ENCODE measurements at regions not wholly inside any gene's neighbourhood (a gene's known extent, or its start where the extent isn't known, plus 50 kb on each side); places are given as distances from the start of the nearest gene placed in this dataset.

DNA sequence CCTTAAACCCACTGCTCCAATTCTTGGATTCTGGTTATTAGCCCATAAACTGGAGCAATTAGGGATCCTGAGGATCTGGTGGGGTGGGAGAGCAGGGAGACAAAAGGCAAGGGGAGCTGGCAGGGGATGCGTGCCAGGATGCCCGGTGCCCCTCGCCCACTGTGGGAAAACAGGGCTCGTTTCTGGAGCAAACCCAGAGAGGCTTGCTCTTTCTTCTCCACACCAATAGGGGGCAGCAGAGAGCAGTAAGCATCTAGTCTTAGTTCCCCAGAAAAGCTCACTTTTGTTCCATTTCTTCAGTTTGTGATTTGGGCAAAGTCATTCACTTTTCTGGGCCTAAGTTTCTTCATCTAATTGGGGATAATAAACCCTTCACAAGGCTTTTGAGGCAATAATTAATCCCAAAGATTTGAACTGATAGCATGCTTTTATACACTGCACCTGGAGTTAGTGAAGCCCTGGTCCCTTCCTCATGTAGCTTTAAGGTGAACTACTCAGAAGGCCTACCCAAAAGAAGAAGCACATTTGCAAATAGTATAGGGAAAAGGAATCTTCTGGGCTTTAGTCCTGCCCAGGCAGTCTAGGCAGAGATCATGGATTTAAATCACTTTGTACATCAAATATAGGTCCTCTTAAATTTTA, 160.6 kb upstream of the USP24 start:
- DNase-seq (ENCODE audit: low spot score), result peak; percentile 48

DNA sequence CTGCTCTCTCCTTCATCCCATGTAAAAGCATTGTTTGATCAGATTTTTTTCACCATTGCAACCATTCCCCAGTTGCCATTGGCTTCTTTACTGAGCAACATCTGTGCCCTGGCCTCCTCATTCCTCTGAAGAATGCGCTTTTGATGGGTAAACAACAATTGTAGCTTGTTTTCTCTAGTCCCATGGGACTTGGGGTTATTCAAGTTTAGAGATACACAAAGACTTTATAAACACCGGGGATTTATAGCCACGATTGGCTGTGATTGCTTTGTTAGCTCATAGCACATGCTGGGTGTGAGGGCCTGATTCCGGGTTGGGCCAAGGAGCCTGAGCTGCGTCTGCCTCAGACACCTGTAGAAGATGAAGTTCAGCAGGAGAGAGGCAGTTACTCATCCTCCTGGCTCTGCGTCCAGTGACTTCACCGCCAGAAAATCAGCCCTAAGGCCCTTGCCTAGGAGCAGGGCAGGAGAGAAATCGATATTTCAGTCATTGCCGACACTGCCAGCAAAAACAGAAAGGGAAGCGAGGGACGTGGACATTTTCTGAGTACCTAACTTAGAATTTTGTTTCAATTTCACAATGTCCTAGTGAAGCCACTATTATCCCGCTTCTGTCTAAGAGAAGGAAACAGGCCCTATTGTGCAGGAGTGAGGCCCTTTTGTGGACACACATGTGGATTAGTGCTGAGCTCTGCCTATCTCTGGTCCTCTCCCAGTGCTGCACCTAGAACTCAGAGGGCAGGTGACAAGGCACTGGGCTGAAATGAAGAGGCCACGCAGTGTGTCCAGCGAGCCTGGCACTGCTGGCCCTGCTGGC, 159.8 kb upstream of the USP24 start:
- DNase-seq (ENCODE audit: low spot score), result no peak

DNA sequence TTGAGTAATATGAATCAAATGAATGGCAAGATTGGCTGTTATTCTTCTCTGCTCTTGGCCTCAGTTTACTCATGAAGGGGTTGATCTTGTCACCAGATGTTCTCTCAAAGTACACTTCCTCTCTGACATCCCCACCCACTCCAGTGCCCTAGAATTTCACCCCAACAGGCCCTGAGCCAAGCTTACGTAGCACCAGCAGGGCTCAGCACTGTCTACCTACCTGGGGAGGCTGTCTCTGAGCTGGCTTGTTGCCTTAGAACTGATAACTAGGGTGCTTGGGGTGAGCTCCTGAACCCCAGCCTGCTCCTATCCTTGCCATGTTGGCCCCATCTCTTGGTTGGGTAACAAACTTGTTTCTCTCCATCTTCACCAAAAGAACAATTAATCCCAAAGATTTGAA, 159.1 kb upstream of the USP24 start:
- DNase-seq (ENCODE audit: low spot score), result no peak

DNA sequence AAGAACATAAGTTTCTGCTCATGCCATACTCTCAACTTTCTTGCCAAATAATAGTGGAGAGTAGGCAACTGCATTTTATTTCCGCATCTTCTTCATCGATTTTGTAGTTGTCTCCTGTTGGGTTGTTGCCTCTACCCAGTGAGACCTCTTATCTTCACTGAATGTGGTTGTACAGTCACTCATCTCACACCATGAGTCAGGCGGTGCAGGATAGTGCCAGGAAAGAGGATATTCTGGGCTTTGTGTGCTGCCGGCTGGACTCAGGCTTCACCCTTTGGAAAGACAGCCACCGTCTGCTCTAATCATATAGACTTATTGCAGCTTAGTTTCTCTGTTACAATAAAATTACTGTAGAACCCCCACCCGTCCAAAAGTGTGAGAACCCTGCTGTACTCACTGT, 154.3 kb upstream of the USP24 start:
- DNase-seq (ENCODE audit: low spot score), result peak; percentile 32

DNA sequence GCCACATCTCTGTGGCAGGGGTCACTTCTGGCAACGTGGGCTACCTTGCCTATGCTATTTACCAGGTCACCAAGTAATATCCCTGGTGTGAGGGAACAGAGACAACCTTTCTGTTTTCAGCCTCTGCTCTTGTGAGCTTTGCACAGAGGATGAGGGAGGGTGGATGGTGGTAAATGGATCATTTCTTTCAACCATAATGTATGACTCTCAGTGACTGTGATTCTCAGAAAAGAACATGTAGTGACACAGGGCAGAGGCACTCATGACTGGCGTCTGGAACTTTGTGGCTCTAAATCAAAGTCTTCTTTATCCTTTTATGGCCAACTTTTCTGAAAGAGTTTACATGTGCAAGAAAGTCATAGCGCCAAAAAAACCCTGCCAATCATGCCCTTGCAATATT, 153.5 kb upstream of the USP24 start:
- no peak for DNase-seq (ENCODE audit: low spot score)

DNA sequence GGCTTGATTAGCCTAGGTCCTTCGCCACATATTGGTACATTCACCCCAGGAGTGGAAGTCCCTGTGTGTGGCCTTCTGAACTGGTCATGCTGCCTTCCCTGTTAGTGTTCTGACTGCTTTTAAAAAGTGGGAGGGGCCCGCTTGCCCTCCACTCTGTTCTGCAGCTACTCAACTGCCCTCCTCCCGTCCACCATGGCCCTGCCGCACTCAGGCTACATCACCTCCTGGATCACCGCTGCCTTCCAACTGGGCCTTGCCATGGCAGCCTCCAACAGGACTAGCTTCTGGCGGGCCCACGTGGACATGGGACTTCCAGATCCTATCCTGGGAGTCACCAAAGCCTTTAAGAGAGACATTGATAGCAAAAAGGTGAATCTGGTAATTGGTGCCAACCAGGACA, 152.1 kb upstream of the USP24 start:
- DNase-seq (ENCODE audit: low spot score), result no peak

DNA sequence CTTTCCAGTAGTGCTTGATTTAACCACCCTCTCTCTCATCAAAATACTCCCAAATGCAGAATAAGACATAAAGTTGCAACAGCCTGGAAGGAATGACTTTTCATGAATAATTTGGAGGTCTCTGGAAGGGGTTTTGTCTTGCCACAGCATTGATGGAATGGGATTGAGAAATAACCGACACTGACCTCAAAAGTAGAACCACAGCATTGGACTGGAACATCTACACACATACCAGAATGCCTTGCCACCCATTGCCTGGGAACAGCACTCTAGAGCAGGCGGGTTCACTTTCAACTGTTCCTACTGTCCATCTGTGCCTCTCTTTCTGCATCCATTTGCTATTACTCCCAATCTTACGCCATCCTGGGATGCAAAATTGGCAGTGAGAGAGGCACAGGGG, 149.1 kb upstream of the USP24 start:
- no peak for DNase-seq (ENCODE audit: low spot score)

DNA sequence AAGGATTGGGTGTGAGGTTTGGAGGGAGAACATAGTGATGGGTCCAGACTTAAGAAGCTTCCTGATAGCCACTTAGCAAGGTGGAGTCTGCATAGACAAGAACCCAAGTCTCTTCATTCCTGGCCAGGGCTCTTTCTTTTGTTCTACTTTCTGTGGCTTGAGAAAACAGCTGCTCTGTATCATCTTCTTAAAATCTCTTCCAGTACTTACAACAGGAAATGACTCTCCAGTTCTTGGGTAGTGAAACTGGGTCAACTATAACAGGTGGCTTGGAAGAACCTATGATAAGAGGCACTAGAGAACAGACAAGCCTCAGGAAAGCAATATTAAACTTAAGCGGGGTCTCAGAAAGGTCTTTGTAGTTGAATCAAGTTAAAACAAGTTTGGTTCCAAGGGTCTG, 148.1 kb upstream of the USP24 start:
- DNase-seq (ENCODE audit: low spot score), result no peak

DNA sequence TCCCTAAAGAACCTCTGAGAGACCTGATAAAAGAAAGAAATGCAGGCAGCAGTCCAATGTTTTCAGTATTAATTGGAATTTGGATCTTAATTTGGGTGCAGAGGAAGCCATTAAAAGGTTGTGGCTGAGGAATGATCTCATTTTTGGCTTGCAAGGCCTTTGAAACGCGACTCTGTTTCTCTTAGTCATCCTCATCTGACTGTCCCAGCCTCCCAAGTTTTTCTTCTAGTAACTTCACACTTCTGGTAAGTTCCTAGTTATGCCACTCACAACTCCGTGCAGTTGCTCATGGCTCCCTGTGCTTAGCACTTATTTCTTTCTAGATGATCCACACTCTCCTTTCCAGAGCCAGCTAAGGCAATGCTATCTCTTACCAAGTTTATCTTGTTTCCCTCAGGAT, 147.4 kb upstream of the USP24 start:
- DNase-seq (ENCODE audit: low spot score), result peak; percentile 58

DNA sequence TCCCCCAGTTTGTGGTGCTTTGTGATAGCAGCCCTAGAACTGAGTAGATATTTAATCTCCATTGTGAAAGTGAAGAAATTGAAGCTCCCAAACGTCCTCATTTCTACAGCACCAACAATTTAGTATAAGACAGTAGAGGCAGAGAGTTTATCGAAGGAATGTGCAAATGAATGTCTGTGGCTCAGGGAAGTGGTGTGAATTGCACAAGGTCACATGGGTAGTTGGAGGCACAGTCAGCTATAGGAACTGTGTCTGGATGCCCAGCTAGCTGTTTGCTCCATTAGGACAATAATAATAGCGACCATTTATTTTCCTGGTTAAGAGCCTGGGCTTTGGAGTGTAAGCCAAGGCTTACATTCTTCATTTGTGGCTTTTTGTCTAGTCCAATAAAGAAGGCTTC, 144.4 kb upstream of the USP24 start:
- no peak for DNase-seq (ENCODE audit: low spot score)

DNA sequence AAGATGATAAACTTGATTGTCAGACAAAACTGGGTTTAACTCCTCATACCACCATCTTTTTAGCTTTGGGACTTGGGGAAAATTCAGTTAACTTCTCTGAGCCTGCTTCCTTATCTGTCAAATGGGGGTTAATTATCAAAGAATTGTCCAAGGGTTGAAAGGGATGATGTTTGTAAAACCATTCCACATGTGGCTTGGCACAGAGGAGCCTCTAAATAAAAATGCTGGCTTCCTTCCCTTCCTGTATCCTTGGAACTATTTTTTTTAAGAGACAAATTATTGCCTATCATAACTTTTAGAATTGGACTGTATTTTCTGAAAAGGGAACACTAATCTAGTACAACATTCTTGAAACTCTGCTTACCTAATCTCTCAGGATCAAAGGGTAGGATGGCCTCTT, 143.4 kb upstream of the USP24 start:
- DNase-seq (ENCODE audit: low spot score), result no peak

DNA sequence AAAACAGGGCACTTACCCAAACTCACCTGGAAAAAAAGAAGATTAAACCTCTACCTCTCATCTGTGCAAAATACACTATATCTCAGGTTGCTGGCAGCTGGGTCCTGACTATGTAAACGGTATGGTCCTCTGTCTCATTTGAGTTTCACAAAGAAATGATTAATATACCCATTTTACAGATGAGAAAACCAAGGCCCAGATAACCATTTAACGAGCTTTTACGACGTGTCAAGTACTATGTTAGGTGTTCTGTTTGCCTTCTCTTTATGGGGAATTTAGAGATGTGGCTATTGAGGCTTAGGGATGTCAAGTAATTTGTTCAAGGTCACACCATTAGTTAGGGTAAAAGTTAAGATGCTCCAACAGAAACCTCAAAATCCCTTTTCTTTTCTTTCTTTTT, 140.4 kb upstream of the USP24 start:
- no peak for DNase-seq (ENCODE audit: low spot score)

DNA sequence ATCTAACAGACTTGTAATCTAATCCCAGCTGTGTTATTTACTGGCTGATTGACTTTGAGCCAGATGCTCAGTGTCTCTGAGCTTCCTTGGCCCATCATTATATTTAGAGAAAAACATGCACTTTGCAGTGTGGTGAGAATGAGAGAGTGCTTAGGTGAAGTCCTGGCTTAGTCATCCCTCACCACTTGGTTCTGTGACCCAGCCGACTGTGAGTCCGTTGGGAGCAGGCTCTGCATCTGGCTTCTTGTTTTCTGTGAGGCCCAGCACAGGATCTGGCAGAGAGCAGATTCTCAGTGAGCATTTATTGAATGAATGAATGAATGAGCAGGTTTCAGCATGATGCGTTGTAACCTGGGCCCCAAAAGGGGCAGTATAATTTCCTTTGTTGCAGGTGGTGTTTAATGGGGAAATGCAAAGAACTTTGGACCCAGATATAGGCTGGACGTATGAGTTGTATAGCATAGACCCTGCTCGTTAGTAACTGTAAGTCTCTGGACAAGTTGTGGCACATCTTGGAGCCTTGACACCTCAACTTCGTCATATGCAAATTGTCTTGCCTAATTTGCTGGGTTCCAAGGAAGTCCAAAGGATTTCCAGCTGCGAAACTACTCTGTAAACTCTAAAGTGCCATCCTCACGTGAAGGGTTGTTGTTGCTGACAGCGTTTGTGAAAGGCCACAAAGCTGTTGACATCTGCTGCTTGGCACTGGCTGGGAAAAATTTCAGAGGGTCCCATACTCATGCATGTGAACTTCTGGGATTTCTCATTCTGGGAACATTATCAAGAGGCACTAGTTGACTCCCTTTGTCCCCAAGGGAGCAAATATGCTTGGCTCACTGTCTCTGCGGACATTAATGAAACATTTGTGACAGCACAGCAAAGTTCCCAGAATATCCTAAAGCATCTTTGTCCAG, 138.8 kb upstream of the USP24 start:
- no peak for DNase-seq (ENCODE audit: low spot score)

DNA sequence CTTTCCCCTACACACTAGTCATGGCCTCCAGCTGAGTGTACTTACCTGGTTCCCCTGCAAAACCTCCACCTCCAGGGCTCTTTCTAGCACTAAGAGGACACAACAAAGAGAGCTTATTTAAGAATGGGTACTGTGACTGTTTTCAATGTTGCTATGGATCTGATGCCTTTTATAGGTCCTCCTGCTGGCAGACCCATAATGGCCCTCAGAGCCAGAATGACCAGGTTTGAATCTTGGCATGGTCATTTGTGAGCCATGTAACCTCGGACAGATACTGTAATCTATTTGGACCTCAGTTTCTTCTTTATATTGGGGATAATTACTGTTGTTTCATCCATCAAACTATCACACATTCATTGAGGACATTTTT, 137.6 kb upstream of the USP24 start:
- no peak for DNase-seq (ENCODE audit: low spot score)

DNA sequence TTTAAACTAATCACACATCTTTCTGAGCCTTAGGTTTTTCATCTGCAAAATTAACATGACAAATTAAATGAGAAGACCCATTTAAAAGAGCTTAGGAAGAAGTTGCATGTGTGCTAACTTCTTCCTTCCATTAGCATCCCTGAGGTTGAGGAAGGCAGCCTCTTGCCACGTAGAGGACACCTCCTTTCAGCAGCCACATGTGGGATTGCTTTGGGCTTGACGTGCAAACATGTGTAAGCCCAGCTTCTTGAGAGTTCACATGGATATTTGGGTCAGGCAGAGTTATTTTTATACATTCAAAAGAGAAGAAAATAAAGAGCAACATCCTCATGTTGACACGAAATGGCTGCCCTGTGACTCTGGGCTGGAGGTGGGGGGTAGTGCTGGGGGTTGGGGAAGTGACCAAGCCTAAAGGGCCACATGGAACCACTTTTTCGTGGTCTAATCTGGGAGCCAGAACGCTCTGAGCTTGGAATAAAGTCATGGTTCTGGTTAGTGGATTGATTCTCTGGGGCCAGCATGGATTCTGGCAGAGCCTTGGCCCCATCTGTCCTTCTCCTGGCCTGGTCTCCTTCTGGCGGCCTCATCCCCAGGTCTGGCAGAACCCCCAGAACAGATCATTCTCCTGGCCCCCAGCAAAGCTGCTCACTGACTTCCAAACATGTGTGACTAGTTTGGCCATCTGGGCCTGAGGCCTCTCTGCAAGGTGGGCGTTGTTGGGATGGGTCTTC, 137.1 kb upstream of the USP24 start:
- no peak for DNase-seq (ENCODE audit: low spot score)

DNA sequence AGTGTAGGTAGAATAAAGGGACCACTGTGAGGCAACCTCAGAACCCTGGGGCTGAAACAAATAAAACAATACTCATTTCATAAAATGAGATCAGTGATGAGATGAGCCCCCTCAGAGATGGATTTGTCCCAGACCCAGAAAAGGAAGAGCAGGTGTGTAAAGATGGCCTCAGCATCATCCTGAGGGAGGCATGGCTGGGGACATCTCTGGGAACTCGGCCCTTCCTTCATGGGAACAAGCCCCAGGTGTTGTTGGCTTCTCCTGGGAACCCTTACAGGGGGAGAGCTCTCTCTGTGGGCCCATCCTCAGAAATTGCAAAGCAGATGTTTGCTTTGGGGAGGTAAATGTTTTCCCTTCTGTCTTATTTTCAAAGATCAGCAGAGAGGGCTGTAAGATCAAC, 133.2 kb upstream of the USP24 start:
- DNase-seq (ENCODE audit: low spot score), result no peak

DNA sequence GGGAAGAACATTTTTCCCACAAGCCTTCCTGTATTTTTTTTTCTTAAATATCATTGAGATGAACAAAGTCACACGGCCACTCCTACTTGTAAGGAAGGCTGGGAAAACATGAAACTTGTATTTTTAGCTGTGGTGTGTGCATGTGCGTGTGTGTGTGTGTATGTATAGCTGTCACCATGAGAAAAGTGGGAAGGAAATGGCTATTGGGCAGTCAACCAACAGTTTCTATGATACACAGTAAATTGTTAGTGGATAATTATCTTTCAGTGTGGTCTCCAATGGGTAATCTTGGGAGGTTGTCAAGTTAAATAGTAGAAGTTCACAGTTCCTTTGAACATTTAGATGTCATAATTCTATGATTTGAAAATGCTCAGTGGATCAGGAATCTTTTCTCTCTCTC, 132.7 kb upstream of the USP24 start:
- DNase-seq (ENCODE audit: low spot score), result no peak

DNA sequence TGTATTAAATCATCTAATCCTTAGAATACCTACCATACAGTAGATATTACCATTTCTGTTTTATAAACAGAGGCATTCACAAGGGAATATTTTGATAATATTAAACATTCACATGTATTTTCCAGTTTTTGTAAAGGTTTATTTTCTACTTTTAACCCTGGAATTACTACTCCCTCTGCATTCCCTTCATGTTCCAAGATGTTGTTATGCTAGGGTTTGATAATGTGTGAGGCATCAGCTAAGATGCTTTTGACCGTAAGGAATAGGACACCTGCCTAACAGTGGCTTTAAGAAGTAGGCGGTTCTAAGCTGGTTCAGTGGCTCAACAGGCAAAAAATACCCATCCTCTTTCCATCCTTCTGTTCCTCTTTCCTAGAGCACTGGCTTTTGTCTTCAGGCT, 131.9 kb upstream of the USP24 start:
- no peak for DNase-seq (ENCODE audit: low spot score)

DNA sequence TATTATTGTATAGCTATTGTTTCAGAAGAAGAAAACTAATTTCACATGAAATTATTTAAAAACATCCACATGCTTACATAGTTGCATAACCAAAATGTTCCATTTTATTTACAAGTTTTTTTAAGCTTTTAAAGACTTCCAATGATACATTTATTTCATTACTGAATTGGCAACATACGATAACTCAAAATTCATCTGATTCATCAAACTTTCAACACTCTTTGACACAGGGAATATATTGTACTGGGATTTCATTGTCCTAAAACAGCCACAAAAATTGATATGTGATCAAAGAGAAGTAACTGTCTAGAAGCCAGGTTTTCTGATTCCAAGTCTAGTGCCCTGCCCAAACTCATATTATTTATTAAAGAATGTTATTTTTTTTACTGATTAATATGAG, 131.4 kb upstream of the USP24 start:
- no peak for DNase-seq (ENCODE audit: low spot score)

DNA sequence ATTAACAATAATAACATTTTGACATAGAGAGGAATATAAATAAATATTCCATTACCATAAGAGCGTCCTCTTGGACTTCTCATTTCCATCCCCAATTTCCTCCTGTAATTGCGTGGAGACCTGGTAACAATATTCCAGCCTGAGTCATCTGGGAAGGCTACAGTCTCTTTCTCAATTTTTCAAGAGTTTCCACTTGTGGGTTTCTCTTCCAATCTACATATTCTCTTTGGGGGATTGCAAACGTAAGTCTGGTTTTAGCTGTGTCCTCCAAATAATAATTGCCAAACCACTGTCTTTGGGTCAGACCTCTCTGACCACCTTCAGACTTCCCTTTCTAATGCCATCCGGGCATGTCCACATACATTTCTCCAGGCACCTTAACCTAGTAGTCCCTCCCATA, 124.5 kb upstream of the USP24 start:
- DNase-seq (ENCODE audit: low spot score), result no peak

DNA sequence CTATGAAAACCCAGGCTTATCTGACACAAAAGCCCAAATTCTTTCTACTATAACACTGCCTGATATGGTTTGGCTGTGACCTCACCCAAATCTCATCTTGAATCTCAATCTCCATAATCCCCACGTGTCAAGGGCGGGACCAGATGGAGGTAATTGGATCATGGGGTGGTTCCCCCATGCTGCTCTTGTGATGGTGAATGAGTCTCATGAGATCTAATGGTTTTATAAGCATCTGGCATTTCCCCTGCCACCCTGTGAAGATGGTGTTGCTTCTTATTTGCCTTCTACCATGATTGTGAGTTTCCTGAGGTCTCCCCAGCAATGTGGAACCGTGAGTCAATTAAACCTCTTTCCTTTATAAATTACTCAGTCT, 123.3 kb upstream of the USP24 start:
- no peak for DNase-seq (ENCODE audit: low spot score)

DNA sequence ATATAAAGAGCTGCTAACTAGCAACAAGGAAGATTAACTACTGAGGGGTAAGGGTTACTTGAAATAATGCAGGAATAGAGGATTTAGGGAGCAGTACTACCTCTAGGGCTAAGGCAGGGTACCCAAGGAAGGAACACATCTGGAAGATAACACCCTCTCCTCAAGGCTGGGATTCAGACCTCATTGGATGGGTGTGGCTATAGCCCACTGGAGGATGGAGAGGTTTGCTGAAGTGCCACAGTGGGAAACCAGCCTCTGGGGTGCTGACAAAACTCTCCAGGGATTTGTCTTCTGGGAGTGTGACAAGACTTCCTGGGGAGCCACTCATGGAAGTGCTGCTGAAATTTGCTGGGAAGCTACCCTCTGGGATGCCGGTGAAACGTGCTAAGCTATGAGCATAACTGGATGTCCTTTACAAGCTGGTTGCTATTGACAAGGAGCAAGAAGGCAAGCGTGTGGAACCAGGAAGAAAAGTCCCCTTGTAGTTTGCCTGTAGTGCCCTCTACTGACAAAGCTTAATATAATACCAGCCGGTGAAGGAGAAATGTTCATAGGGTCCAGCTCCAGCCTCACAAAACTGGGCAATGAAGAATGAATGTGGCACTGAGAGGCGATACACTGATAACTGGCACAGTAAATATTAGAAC, 122.8 kb upstream of the USP24 start:
- DNase-seq (ENCODE audit: low spot score), result peak; percentile 54

All from AG08396 (cell line).